HG03103 (cell line): ENCODE measurements at regions not wholly inside any gene's neighbourhood (a gene's known extent, or its start where the extent isn't known, plus 50 kb on each side); places are given as distances from the start of the nearest gene placed in this dataset.

Experiments used
- ATAC-seq: cut with Tn5 transposase; IDR thresholded peaks from one replicate; pipeline ENCODE4 v1.9.1; 2021; ENCODE audit warnings: low read depth; ENCODE audit not compliant: unreplicated experiment

DNA sequence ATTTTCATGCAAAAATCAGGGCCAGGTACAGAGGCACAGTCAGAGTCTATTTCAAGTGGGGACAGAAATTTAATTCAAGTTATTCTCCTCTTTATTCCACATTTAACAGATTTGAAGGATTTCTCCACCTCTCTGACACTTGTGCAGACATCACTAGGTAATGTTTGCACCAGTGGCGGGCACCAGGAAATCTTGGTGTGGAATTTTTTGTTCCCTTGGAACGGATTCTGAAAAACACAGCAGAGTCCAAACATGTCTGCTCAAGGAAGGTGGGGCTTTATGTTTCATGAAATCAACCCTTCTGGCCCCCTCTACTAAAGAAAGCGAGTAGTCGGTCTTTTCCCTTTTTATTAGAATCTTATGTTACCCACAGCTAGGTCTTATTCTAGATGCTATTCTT, 271.2 kb upstream of the MDFIC2 start:
- ATAC-seq = no peak

DNA sequence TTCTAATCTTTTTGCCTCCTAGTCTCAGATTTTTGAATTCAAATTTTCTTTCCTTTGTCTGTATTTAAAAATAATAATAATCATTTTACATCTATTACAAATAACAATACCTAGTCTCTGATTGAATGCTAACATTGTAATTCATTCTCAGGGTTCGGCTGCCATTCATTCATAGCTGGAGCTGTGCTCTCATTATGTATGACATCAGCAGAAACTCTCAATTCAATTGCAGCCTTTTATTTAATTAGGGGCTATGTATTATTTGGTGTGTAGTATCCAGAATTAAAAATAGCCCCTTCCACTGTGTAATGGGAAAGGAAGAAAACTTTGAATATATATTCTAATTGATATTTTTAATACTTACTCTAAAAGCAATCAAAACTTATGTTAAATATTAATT, 270.4 kb upstream of the MDFIC2 start:
- no peak for ATAC-seq

DNA sequence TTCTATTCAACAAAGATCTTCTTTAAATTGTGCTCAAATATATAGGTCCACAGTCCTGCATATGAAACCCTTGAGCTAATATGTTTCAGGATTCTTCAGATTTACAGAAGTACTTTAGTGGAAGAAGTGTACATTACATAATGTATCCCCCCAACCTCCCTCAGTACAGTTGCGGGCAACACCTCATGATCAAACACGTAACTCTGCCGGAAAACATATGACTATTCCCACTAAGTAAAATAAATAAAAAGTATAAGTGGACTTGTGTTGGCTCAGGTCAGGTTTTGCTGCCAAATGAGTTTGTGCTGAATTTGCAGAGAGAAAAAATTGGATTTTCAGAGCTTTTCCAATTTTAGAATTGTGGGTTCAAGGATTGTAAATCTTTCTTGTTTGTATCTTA, 267.6 kb upstream of the MDFIC2 start:
- no peak for ATAC-seq

DNA sequence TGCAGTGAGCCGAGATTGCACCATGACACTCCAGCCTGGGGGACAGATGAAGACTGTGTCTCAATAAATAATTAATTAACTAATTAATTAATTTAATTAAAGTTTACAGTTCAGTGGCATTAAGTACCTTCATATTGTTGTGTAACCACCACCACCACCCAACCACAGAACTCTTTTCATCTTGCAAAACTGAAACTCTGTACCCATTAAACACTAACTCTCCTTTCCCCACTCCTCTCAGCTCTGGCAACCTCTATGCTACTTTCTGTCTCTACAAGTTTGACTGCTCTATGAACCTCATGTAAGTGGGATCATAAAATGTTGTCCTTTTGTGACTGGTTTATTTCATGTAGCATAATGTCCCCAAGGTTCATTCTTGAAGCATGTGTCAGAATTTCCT, 259.3 kb upstream of the MDFIC2 start:
- no peak for ATAC-seq

DNA sequence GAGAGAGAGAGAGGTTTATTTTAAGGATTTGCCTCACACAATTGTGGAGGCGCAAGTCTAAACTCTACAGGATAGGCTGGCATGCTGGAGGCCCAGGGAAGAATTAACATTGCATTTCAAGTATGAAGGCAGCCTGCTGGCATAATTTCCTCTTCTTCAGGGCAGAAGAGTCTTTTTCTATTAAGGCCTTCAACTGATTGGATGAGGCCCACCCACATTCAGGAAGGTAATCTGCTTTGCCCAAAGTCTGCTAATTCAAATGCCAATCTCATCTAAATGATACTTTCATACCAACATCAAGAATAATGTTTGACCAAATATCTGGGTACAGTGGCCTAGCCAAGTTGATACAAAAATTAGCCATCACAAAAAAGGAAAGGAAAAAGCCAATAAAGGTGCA, 258.1 kb upstream of the MDFIC2 start:
- ATAC-seq = no peak

DNA sequence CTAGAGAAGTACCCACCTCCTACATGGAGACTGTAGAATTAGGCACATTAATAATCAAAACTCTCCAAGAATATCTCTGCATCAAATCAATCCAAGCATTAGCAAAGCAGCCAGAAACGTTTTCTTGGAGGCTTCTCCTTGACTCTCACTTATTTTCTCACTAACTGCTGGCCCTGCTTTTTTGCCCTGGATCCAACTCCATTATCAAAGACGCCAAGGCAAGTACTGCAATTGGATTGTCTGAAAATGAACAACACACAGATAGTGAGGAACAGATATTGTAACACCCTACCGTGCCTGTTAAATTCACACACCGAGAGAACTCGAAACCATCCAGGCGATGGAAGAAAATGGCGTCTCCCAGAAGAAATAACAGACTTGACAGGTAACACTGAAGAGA, 256.2 kb upstream of the MDFIC2 start:
- no peak for ATAC-seq

DNA sequence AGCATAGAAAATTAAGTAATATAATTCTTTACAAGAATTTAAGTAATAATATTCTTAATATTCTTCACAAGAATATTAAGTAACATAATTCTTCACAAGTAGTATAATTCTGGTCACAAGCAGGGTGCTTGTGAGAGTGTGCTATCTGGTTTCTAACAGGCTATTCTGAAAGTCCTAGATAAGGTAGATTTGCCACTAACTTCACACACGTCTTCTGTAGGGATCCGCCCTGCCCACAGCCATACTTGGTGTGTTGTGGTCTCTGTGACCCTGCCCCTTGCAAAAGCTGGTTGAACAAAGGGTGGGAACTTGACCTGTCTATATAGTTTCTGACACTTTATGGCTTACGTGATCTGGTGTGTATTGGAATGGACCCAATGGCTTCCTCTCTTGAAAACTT, 253.4 kb upstream of the MDFIC2 start:
- no peak for ATAC-seq

DNA sequence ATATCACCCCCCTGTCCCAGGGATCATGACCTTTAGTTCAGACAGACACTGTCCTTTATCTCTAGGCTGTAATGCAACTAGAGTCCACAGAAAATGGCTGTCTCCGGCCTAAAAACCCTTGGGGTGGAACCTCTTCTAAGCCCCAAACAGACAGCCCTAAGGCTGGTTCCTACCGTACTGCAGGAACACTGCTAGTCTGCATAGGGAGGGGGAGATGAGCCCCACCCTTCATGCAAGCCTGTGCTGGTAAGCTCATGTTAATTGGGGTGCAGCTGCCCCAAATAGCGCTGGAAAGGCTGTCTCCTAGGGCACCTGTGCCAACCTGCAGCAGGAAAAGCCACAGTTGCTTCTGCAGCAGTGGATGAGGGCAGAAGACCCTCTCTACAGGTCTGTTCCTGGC, 252.1 kb upstream of the MDFIC2 start:
- ATAC-seq = no peak

DNA sequence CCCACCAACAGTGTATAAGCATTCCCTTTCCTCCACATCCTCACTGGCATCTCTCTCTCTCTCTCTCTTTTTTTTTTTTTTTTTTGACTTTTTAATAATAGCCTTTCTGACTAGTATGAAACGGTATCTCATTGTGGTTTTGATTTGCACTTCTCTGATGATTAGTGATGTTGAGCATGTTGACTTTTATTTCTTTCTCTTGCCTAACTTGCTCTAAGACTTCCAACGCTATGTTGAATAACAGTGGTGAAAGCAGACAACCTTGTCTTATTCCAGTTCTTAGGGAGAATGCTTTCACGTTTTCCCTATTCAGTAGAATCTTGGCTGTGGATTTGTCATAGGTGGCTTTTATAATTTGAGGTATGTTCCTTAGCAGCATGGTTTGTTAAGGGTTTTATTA, 249.4 kb upstream of the MDFIC2 start:
- no peak for ATAC-seq

DNA sequence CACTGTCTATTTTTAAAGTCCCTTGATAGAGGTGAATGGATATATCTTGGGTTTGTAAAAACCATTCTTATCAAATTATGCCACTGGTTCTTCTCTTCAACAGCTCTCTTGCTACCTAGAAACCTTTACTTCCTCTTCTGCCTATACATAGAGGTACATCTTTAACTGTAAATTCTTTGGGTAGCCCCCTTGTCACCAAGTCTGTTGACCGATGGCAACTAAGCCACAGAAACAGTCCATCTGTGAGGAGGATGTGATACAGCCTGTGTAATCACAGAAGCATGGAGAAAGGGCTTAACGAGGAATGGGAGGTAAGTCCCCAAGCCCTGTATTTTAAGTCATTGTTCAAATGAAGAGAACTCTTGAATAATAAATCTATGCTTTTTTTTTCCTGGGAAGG, 246.5 kb upstream of the MDFIC2 start:
- ATAC-seq = no peak

DNA sequence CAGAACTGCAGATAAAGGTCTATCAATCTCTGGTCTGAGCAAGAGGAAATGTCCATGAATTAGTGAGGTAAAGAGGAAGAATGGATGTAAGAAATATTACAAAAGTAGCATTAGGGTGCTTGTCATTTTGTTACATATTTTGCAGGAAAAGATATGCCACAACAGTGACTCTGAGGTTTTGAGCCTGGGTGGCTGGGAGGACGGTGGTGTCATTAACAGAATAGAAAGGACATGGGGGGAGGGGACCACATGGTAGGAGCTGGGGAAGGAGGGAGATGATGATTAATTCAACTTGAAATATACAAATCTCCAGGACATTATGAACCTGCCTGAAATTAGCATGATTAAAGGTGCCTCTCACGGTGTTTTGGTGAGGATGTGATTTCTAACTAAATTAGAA, 245.5 kb upstream of the MDFIC2 start:
- no peak for ATAC-seq

DNA sequence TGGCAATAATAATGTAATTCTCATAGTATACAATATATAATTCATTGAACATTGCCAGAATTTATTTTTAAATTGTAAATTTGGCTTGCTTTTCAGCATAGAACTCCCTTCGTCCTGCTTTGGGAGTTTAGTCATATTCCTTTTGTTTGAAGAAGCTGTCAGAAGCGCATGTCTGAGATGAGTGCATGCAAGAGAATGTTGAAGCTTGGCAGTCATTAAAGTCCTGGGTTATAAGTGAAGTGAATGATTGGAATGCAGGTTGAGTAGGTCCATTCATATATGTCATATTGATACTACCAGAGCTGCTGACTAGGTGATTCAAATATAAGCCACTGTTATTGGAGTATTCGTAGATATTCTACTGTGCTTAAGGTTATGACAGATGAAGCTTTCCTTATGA, 243.6 kb upstream of the MDFIC2 start:
- no peak for ATAC-seq

DNA sequence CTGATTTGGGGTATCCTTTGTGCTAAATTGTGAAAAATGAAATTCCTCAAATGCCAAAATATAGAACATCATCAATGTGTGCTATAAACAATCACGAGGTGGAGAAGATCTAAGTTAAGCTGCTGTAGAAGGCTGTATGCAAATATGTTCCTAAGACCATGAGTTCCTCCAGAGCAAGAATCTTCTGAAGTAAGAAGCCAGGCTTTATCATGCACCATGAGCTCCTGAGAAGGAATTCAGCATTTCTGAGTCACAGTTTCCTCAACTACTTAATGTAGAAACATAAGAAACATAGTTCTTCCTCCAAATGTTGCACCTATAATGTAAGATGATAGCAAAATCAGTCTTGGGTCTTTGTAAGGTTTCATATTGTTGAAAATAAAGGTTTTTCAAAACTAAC, 241.7 kb upstream of the MDFIC2 start:
- no peak for ATAC-seq

DNA sequence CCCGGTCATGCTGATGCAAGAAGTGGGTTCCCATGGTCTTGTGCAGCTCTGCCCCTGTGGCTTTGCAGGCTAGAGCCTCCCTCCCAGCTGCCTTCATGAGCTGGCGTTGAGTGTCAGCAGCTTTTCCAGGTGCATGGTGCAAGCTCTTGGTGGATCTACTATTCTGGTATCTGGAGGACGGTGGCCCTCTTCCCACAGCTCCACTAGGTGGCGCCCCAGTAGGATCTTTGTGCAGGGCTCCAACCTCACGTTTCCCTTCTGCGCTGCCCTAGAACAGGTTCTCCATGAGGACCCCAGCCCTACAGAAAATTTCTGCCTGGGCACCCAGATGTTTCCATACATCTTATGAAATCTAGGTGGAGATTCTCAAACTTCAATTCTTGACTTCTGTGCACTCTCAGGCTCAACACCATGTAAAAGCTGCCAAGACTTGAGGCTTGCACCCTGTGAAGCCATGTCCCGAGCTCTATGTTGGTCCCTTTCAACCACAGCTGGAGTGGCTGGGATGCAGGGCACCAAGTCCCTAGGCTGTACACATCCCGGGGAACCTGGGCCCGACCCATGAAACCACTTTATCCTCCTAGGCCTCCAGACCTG, 238.4 kb upstream of the MDFIC2 start:
- ATAC-seq = peak; percentile 96

DNA sequence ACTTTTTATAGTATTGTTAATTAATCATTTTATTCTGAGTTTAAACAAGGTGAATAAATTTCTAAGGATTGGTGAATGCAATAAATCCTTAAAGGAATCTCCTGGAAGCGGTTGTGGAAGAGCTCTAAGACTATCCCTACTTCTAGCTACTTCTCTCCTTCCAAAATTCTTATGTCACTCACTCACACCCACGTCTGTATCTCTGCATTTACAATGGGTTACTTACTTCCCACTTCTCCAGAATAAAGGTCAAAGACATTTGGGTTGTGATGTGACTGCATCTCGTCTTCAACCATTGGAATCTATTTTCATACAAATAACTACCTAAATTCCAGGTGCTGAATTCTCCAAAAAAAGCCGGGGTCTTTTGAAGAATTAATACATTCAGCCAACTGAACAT, 234.2 kb upstream of the MDFIC2 start:
- no peak for ATAC-seq

DNA sequence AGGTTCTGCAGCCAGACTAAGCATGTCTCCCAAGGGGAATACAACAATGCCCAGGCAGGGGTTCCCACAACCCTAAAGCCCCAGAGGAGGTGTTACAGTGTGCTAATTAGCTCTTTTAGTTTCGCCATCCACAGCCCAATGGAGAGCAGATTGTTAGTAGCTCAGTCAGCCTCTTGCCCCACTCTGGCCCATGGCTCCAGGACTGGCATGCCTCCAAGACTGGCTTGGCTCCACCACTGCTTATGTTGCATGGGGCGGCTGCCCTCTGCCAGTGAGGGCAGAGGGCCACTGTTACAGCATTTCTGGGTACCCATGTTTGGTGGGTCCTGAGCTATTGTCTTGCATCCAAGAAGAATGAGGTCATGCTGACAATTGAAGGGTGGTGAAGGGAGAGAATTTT, 231.1 kb upstream of the MDFIC2 start:
- ATAC-seq = no peak

DNA sequence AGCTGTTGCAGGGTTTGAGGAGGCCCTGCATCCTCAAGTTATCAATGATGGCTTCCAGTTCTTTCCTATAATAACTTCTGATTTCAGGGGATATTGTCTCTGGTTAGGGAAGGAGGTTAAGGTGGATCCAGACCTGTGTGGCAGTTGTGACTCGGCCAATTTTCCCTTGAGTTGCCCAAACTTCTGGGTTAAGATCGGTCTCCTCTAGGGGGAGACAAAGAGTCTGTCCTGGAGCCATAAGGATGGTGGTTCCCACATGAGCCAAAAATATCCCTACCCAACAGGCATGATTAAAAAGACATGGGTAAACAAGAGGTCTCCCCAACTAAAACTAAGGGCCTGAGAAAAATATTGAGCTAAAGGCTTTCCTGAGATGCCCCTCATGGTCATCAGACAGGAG, 227.5 kb upstream of the MDFIC2 start:
- no peak for ATAC-seq

DNA sequence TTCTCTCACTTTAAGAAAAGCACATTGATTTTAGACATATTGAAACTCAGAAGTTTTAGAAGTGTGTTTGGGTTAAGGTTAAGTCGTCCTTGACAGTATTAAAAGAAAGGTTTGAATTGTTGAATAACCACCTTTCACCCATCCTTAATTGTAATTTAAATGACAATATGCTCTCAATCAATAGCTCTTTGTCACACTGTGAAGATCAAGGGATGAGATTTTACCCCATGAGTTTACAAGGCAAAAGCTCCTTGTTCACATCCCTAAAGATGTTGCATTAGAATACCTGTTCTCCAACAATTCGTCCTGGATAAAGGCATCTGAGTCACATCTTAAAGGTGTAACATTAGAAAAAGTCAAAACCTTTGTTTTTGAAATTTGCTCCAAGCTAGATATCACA, 220.4 kb upstream of the MDFIC2 start:
- no peak for ATAC-seq

DNA sequence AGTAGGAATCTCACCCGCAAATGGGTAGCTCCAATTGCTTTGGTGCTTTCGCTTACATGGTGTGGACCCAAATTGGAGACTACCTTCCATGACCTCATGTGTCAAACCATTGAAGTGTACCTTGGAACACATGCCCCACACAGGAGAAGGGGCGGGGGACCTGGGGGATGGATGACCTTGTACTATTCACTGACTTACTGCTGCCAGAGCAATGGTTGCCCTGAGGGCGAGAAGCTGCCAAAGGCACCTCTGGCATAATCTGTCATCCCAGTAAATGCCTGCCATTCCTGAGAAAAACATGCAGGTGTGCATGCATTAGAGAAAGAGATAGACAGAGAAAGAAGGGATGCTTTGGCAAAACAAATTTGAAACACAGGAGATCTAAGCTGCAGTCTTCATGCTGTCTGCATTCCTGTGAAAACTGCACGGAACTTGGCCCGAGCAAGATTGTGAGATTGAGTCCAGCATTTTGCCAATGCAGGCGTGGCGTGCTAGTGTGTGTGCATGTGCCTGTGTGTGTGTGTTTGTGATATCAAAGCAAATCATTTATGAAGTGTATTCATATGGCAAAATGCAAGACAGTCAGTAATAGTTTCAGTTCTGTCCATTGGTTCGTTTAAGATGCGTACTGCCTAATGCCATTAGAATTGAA, 219.5 kb upstream of the MDFIC2 start:
- no peak for ATAC-seq

DNA sequence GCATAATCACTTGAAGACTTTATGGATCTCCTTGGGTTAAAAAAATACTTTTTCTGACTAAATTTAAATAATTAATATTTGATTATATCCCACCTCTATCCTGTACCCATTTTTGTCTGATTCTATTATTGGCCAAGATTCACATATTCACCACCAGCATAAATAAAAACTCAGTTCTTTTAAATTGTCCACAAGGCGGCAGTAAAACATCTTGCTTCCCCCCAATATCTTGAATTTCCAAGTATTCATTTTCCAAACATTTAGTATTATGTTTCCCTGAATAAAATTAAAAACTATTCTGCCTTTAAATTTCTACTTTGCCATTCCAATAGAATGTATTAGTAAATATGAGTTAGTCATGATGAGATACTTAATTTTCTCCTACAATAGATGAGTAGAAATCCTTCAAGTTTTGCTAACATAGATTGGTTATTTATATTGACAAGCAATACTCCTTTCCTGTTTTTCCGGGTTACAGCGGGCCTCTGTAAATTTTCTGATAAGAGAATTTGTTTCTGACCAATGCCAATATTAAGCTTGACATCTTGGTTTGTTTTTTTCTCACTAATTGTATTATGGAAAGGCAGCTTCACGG, 218.7 kb upstream of the MDFIC2 start:
- ATAC-seq = no peak

DNA sequence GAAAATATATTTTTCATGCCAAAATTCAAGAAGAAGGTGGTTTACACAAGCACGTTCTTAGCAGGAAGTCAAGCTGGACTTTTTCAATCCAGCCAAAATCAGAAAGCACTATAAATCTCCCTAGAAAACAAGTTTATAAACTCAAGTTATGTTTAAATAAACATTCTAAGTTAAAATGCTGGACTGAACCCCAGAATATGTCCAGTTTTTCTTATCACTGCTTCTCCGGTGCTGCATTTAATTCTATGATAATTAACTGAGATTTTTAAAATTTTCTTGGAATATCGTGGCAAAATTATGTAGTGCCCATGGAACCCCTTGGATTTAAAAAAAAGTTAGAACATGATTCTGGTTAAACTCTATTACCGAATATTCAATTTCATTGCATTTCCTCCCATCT, 218.2 kb upstream of the MDFIC2 start:
- ATAC-seq = no peak

DNA sequence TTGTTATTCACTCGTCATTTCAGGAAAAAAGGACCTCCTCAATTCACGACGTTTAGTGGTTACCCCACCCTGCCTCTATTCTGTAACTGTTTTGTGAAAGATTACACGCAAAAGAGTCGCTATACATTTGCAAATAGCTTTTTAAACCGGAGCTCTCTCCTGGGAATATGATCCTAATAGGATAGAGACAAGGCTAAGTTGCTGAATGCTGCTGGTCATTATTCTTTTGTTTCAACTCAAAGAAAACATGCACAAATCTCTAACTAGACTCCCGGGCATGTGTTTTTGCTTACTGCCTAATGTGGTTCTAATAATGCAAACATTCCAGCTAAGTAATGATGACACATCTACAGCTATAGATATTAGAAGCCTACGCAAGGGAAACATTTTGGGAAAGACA, 214.6 kb upstream of the MDFIC2 start:
- no peak for ATAC-seq
